T1000 (cell line): ENCODE measurements at regions not wholly inside any gene's neighbourhood (a gene's known extent, or its start where the extent isn't known, plus 50 kb on each side); places are given as distances from the start of the nearest gene placed in this dataset.
"Not testable (repeated sequence)": the region's sequence is repeated elsewhere in the genome, so short reads cannot be mapped to it uniquely, and the experiment has no call there.

Experiments used
- DNase-seq: peaks from one replicate; lab custom pipeline; 2025; ENCODE audit warnings: mixed read lengths; lab: John Stamatoyannopoulos, UW

- DNase-seq = no peak
Measured at GRCh38 chr18:66280470-66280869, 323.4 kb downstream of the CDH19 start.

GRCh38 chr18:66271962-66272361, 331.9 kb downstream of the CDH19 start:
- no peak for DNase-seq

GRCh38 chr18:66264130-66264529, 339.8 kb downstream of the CDH19 start:
- no peak for DNase-seq

GRCh38 chr18:66254121-66254520, 349.8 kb downstream of the CDH19 start:
- DNase-seq = no peak

- DNase-seq = no peak
Measured at GRCh38 chr18:66252703-66253102, 351.2 kb downstream of the CDH19 start.

- no peak for DNase-seq
Measured at GRCh38 chr18:66235206-66235605, 368.7 kb downstream of the CDH19 start.

GRCh38 chr18:66226782-66227181, 377.1 kb downstream of the CDH19 start:
- DNase-seq = no peak

- DNase-seq = not testable (repeated sequence)
Measured at GRCh38 chr18:66223317-66223716, 380.6 kb downstream of the CDH19 start.

- DNase-seq = peak; percentile 5
Measured at GRCh38 chr18:66222174-66222573, 381.7 kb downstream of the CDH19 start.

GRCh38 chr18:66219817-66220216, 384.1 kb downstream of the CDH19 start:
- DNase-seq = no peak

GRCh38 chr18:66211749-66212148, 392.1 kb downstream of the CDH19 start:
- no peak for DNase-seq

GRCh38 chr18:66210875-66211274, 393.0 kb downstream of the CDH19 start:
- no peak for DNase-seq

GRCh38 chr18:66209656-66210055, 394.2 kb downstream of the CDH19 start:
- no peak for DNase-seq

GRCh38 chr18:66196805-66197204, 407.1 kb downstream of the CDH19 start:
- no peak for DNase-seq

GRCh38 chr18:66193938-66194337, 410.0 kb downstream of the CDH19 start:
- no peak for DNase-seq

GRCh38 chr18:66193394-66193793, 410.5 kb downstream of the CDH19 start:
- DNase-seq = no peak

GRCh38 chr18:66168685-66169235, 417.9 kb downstream of the CDH7 start:
- DNase-seq = no peak

- no peak for DNase-seq
Measured at GRCh38 chr18:66167829-66168684, 417.2 kb downstream of the CDH7 start.

- no peak for DNase-seq
Measured at GRCh38 chr18:66160007-66160406, 409.2 kb downstream of the CDH7 start.

GRCh38 chr18:66159451-66159850, 408.6 kb downstream of the CDH7 start:
- DNase-seq = no peak

- DNase-seq = no peak
Measured at GRCh38 chr18:66156946-66157687, 406.3 kb downstream of the CDH7 start.

GRCh38 chr18:66150650-66151049, 399.8 kb downstream of the CDH7 start:
- DNase-seq = no peak

- no peak for DNase-seq
Measured at GRCh38 chr18:66143029-66143428, 392.2 kb downstream of the CDH7 start.
